Stimulated activated memory B cell treated with anti-CD40 and anti-IgM and Interleukin-4, amounts not matched to agents 10 μg/mL and 1 μg/mL and 100 μg/mL, for 72 hours (primary cell): ENCODE measurements at regions not wholly inside any gene's neighbourhood (a gene's known extent, or its start where the extent isn't known, plus 50 kb on each side); places are given as distances from the start of the nearest gene placed in this dataset.

Experiments used
- ATAC-seq: fragments of 150-1000 bp; cut with Tn5 transposase; 2 replicates; pipeline ENCODE4 v1.10.0; 2021
- H3K27ac Mint-ChIP-seq: one replicate; pipeline ENCODE4 v1.8.0; 2022; ENCODE audit warnings: mild to moderate bottlenecking, mixed read lengths
- H3K27me3 Mint-ChIP-seq: one replicate; pipeline ENCODE4 v1.8.0; 2022; ENCODE audit warnings: mixed read lengths
- H3K36me3 Mint-ChIP-seq: one replicate; pipeline ENCODE4 v1.8.0; 2022; ENCODE audit warnings: mixed read lengths
- H3K4me1 Mint-ChIP-seq: one replicate; pipeline ENCODE4 v1.8.0; 2022; ENCODE audit warnings: mixed read lengths
- H3K4me3 Mint-ChIP-seq: one replicate; pipeline ENCODE4 v1.8.0; 2022; ENCODE audit warnings: mild to moderate bottlenecking, moderate library complexity, mixed read lengths
- H3K9me3 Mint-ChIP-seq: one replicate; pipeline ENCODE4 v1.8.0; 2022; ENCODE audit warnings: mixed read lengths

DNA sequence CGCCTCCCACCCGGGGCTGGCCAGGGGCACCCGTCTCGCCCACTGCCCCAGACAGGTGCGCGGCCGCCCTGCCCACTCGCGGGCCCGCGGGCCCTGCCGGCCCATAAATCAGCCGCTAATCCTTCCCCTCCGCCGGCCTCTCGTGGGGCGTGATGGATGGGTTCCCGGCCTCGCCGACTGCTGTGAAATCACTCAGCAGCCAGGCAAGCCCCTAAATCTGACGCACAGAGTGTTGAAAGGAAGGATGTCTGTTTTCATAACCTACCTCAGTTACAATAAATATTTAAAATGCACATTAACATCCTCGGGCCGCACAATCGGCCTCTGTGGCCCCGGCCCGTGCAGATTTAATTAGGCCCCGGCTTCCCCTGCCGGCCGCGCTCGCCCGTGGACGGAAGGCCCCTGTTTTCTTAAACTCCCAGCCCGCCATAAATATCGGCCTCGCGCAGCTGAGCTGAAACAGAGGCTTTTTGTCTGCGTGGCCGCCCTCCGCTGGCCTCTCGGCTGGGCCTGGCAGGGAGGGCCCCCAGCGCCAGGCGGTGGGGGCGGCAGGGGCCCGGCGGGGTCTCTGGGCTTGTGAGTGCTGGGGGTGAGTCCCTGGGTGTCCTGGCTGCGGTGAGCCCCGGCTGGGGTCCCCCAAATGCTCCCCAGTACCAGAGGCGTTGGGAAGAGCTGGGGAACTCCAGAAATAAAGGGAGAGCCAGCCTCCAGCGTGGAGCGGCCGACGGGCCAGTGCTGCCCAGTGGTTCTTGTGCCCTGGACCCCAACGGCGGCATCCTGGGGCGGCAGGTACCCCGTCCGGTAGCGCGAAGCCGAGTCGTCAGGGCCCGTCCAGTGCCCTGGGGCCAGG is 90.7 kb downstream of the UNCX start:
- Mint-ChIP-seq H3K36me3 (no peaks in the 10 kb centered on the region), H3K4me3 (no peak overlapping the region), H3K27ac (no peak overlapping the region), H3K9me3 (peaks cover 3% of the 10 kb centered on the region), H3K4me1 (no peaks in the 10 kb centered on the region), H3K27me3 (peaks cover 38% of the 10 kb centered on the region)
- ATAC-seq, result no peak

DNA sequence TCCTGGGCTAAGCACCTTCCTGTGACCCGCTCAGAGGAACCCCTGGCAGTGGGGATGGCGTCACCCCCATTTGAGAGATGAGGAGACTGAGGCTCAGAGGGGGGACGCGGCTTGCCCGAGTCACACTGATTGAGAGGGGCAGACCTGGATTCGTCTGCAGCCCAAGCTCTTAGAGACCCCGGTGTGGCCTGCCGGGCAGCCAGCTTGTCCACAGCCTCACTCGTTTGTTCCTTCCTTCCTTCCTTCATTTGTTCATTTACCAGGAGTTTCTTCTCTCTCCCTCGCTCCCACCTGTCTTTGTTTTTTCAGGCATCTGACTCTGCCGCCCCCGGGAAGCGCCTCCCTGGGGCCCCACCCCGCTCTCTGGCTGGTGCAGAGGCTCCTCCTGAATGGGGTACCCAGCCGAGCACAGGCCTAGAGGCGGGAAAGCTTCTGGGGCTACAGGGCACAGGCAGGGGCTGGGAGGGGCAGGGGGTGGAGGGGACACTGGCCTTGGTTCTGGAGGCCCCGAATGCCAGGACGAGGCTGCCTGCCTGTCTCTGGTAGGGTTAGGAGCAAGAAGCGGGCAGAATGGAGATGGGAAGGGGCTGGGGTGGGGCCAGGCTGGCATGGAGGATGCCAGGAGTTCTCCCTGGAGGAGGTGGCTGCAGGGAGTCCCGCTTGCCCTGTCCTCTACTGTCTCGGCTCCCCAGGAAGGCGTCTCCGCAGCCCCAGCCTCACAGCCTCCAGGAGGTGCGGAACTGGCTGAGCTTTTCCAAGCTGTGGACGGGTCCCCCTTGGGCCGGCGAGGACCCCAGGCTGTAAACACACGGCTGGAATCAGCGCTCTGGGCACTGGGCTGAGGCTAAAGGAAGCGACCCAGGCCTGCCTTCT is 91.6 kb downstream of the UNCX start:
- H3K36me3 Mint-ChIP-seq, result no peaks in the 10 kb centered on the region
- no peaks in the 10 kb centered on the region for H3K4me1 Mint-ChIP-seq
- H3K27ac Mint-ChIP-seq, result no peak overlapping the region
- peaks cover 38% of the 10 kb centered on the region for H3K27me3 Mint-ChIP-seq
- H3K9me3 Mint-ChIP-seq, result no peaks in the 10 kb centered on the region
- H3K4me3 Mint-ChIP-seq, result no peak overlapping the region
- no peak for ATAC-seq

DNA sequence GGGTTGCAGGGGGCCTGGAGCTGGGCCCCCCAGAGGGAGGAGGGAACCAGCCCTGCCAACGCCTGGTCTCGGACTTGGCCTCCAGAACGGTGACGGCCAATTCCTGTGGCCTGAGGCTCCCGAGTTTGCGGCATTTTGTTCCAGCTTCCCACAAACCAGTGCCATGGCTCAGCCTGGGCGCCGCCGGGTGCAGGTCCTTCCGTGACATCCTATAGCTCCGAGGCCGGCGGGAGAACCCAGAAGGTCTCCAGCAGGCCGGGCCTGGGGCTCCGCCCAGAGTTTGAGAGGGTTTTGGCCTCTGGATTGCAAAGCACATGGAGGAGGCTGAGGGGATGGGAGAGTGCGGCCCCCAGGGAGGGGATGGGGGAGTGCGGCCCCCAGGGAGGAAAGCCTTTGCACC is 92.6 kb downstream of the UNCX start:
- no peak for ATAC-seq
- Mint-ChIP-seq H3K4me1 (no peaks in the 10 kb centered on the region), H3K27ac (no peak overlapping the region), H3K36me3 (no peaks in the 10 kb centered on the region), H3K27me3 (peaks cover 38% of the 10 kb centered on the region), H3K9me3 (no peaks in the 10 kb centered on the region), H3K4me3 (no peak overlapping the region)

DNA sequence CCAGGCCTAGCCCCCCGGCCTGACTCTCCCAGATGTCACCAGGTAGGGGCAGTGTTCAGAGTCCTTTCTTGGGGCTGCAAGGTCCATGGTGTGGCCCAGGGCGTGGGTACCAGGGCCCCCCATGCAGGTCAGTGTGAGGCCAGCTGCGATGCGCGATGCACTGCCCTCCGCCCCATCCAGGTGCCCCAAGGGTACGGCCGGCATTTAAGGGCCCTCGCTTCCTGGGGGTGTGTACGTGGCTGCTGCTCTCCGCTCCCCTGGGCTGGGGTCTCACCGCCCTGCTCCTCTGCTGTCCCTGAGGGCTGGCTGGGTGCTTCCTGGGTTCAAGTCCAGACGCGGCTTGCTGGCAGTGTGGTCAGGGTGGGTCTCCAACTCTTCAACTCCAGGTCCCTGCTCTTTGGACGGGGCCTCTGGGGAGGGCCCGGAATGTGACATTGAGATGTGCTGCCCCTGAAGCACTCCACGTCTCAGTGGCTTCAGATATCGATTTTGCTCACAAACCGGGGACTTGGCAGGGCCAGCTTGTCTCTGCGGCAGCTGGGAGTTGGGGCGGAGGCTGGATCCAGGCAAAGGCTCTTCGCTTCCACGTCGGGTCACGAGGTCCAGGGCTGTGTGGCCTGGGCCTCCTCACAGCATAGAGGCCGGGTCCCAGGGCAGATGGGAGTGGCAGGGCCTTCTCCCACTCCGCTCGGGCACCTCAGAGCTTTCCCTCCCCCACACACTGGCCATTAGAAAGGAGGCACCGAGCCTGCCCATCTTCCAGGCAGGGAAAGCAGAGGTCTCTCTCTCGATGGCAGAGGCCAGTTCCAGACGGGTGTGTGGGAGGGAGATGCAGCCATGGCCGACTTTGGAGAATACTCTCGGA is 93.2 kb downstream of the UNCX start:
- no peaks in the 10 kb centered on the region for H3K4me1 Mint-ChIP-seq
- peaks cover 38% of the 10 kb centered on the region for H3K27me3 Mint-ChIP-seq
- H3K36me3 Mint-ChIP-seq, result no peaks in the 10 kb centered on the region
- no peak for ATAC-seq
- H3K9me3 Mint-ChIP-seq, result no peaks in the 10 kb centered on the region
- H3K4me3 Mint-ChIP-seq, result no peak overlapping the region
- H3K27ac Mint-ChIP-seq, result no peak overlapping the region

DNA sequence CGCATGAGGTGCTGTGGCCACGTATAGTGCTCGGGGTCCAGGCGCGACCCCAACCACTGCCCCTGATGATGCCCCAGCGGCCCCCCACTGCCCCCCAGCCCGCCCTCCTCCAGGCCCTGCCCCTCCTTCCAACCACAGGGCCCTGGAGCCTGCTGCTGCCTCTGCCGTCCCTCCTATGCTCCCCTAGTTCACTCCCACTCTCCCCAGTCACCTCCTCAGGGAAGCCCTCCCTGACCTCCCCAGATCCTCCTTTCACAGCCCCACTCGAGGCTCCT is 93.8 kb downstream of the UNCX start:
- no peak overlapping the region for H3K27ac Mint-ChIP-seq
- H3K36me3 Mint-ChIP-seq, result no peaks in the 10 kb centered on the region
- no peak for ATAC-seq
- H3K27me3 Mint-ChIP-seq, result peaks cover 39% of the 10 kb centered on the region
- H3K4me1 Mint-ChIP-seq, result no peaks in the 10 kb centered on the region
- H3K4me3 Mint-ChIP-seq, result no peak overlapping the region
- H3K9me3 Mint-ChIP-seq, result no peaks in the 10 kb centered on the region

DNA sequence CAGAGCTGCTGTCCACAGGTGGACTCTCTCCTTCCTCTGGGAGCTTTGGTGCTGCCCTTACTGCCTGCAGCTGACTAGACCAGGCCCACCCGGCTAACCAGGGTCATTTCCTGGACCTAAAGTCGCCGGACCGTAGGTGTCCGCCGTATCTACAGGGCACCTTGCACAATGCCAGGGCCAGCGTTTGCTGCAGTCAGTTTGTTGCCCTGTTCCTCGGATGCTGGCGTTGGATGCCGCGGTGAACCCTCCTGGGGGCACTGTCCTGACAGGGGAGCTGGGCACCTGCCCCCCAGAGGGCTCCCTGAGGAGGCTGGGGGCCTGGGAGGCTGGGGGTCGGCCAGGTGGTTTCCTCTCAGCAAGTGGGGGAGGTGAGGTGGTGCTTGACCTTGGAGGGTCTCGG is 96.6 kb downstream of the UNCX start:
- no peak for ATAC-seq
- no peaks in the 10 kb centered on the region for H3K9me3 Mint-ChIP-seq
- no peaks in the 10 kb centered on the region for H3K4me1 Mint-ChIP-seq
- no peaks in the 10 kb centered on the region for H3K36me3 Mint-ChIP-seq
- H3K27ac Mint-ChIP-seq, result no peak overlapping the region
- H3K4me3 Mint-ChIP-seq, result no peak overlapping the region
- peaks cover 47% of the 10 kb centered on the region for H3K27me3 Mint-ChIP-seq

DNA sequence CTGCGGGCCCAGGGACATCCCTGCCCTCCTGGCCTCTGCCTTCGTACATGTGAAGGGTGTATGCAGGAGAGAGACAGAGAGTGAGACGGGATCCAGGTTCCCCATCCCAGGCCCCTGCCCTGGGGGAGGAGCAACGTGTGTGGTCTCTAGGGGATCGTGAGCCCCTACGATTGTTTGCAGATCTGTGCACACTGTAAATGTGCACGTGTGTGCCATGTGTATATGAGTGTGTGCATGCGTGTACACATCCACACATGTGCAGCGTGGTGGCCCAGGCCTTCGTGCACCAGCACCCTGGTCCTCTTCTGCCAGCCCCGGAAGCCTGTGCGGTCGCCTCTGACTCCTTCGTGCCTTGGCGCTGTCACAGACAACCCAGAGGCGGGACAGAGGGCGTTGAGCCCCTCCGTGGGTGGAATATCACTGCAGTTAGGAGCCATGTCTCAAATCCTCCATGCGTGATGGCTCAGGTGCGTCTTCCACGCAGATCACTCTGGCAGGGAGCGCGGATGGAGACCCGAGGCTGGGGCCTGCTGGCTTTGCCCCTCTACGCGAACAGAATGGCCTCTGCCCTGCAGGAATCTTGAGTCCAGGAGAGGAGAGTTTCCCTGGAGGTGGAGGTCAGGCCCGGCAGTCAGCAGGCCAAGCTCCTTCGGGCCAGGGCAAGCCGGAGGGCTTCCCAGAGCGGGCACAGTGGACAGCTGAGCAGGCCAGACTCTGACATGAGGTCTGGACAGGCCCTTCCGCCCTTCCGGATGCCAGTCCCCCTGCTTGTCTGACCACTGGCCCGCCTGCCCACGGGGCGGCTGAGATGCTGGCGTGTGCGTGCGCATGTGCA is 97.5 kb downstream of the UNCX start:
- ATAC-seq, result no peak
- Mint-ChIP-seq H3K9me3 (peaks cover 2% of the 10 kb centered on the region), H3K36me3 (no peaks in the 10 kb centered on the region), H3K4me1 (no peaks in the 10 kb centered on the region), H3K27me3 (peaks cover 37% of the 10 kb centered on the region), H3K4me3 (no peak overlapping the region), H3K27ac (no peak overlapping the region)

DNA sequence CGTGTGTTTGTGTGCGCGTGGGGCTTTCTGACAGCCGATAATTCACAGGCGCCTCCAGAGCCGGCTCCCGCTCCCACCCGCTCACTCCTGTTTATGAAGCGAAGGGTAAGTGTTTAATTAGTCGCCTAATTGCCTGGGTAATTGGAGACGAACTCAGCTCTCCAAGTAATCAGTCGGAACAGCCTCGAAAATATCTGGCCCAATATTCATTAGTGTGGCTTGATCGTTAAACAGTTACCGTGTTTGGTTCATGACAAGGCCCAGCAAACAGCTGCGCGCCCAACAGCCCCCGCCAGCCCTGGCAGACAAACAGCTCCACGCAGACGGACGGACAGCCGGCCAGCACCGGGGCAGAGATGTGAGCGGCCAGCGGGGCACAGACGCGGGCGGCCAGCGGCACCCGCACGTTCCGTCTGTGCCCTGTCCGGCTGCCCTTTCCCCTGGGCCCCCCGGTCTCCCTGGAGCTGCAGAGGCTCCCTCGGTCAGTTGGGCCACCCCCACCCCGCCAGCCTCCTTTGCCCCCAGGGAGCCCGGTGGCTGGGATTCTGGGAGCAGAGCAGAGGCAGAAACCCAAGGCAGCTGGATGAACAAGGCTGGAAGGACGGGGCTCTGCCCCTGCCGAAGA is 98.2 kb downstream of the UNCX start:
- ATAC-seq, result no peak
- no peaks in the 10 kb centered on the region for H3K36me3 Mint-ChIP-seq
- H3K4me1 Mint-ChIP-seq, result no peaks in the 10 kb centered on the region
- peaks cover 35% of the 10 kb centered on the region for H3K27me3 Mint-ChIP-seq
- H3K4me3 Mint-ChIP-seq, result no peak overlapping the region
- H3K27ac Mint-ChIP-seq, result no peak overlapping the region
- H3K9me3 Mint-ChIP-seq, result peaks cover 2% of the 10 kb centered on the region

DNA sequence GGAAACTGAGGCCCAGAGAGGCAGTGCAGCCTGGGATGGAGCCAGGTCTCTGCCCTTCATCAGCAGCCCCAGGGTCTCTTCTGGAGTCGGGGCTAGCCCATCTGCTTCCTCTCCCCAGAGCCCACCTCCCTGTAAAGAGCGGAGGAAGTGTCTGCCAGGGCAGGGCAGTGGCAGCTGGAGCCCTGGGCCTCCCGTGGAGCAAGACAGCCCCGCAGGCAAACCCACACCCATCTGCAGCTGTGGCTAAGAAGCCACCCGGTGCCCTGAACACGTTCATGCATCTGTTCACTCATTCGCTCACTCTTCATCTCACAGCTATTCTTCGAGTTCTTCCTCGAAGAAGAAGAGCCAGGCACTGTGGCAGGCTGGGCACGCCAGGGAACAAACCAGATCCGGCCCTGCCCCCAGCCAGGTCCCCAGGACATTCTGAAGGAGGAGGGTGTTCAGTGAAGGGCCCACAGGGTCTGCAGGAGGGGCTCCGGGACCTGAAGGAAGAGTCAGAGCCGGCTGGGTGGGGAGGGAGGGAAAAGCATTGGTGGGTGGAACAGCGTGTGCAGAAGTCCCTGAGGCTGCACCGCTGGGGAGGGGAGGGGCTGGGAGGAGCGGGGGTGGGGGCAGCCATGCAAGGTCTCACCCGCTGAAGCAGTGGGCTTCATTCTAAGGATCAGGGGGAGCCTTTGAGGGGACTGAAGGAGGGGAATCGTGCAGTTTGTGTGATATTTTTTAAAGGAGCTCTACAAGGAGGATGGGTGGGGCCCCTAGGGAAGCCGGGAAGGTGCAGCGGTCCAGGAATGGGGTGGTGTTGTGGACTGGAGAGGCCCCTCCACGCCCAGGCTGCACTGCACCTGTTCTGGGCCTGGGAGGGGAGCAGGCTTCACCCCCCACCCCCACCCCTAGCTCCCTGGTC is 99.1 kb downstream of the UNCX start:
- H3K9me3 Mint-ChIP-seq, result peaks cover 2% of the 10 kb centered on the region
- no peak overlapping the region for H3K4me3 Mint-ChIP-seq
- no peak overlapping the region for H3K27ac Mint-ChIP-seq
- peaks cover 27% of the 10 kb centered on the region for H3K27me3 Mint-ChIP-seq
- H3K36me3 Mint-ChIP-seq, result no peaks in the 10 kb centered on the region
- no peaks in the 10 kb centered on the region for H3K4me1 Mint-ChIP-seq
- no peak for ATAC-seq

DNA sequence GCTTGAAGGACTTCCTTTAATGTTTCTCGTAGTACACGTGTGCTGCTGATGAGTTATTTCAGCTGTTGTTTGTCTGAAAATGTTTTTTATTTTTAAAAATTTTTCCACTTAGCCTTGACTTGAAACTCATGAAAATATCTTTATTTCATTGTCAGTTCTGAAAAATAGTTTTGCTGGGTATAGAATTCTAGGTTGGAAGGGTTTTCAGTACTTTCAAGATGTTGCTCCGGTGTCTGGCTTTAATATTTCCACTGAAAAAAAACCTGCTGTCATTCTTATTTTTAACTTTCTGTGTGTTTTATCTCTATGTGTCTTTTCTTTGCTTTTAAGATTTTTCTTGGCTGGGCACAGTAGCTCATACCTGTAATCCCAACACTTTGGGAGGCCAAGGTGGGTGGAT is 103.8 kb downstream of the UNCX start:
- Mint-ChIP-seq H3K4me1 (no peaks in the 10 kb centered on the region), H3K27me3 (peaks cover 57% of the 10 kb centered on the region), H3K36me3 (no peaks in the 10 kb centered on the region), H3K4me3 (no peak overlapping the region), H3K9me3 (peaks cover 19% of the 10 kb centered on the region), H3K27ac (no peak overlapping the region)
- ATAC-seq, result no peak

DNA sequence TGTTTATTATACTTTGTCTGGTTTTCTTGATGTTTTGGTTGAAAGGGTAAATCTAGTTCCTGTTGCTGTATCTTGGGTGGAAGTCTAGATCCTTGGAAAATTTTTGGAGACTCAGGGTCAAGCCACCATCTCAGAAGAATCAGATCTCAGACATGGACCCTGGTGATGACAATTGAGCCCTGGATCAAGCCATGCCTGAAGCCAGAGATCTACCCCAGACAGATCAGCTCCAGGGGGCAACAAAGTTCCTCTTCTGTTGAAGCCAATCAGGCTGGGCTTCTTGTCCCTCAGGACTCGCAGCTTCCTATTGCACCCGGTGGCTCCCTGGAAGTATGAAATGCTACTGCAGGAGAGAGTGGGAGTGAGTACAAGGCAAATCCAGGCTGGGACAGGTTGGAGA is 106.9 kb downstream of the UNCX start:
- H3K4me3 Mint-ChIP-seq, result no peak overlapping the region
- no peak overlapping the region for H3K27ac Mint-ChIP-seq
- H3K4me1 Mint-ChIP-seq, result no peaks in the 10 kb centered on the region
- H3K36me3 Mint-ChIP-seq, result no peaks in the 10 kb centered on the region
- ATAC-seq, result no peak
- H3K9me3 Mint-ChIP-seq, result peaks cover 23% of the 10 kb centered on the region
- H3K27me3 Mint-ChIP-seq, result peaks cover 48% of the 10 kb centered on the region

DNA sequence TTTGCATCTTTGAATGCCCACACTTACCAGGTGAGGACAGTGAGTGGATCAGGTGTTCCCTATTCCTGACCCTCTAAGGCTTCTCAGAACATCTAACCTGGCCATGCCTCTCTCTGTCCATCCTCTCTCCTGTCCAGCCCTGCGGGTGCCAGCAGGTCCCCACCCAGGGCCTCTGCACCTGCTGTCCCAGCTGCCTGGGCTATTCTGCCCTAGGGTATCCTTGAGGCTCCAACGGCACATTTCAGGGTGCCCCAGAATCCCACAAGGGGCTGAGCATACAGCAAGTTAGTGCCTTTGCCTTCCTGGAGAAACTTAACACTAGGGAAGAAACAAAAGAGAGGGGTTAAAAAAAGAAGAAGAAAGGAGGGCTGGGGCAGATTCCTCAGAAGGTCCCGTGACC is 107.4 kb downstream of the UNCX start:
- Mint-ChIP-seq H3K4me3 (no peak overlapping the region), H3K27ac (no peak overlapping the region), H3K4me1 (no peaks in the 10 kb centered on the region), H3K27me3 (peaks cover 53% of the 10 kb centered on the region), H3K9me3 (peaks cover 22% of the 10 kb centered on the region), H3K36me3 (no peaks in the 10 kb centered on the region)
- no peak for ATAC-seq

DNA sequence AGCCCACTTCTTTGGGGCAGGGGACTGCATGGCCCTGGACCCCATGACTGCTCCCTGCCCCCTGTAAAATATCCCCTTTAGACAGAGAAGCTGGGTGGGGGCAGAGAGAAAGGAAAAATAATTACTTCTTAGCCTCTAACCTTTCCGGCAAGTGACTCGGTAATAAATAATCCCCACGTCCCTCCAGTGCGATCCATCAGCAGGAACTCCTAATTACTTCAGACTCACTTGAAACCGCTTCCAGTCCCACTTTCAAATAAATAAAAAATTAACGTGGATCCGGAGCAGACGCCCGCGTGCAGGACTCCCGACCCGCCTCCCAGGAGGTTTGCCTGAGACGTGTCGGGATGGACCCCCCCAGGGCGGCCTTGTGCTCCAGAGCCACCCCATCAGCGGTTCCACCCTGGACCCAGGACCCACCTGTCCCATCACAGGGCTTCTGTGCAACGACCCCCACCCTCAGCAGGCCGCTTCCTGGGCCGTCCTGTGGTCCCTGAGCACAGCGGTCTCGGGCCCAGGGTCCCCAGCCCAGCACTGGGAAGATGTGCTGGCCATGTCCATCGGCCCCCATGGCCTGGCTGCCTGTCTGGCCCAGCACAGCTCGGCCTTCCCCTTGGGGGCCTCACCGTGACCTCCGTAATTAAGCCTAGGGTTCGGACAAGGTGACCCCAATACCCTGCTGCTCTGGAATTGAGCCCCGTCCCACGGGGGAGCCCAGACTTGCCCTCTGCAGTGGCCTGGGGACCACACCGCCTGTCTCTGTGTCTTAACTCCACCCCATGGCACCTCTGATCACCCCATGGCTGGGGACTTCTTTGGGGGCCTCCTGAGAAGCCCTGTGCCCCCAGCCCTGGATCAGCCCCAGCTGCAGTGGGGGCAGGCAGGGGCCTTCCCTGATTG is 108.0 kb downstream of the UNCX start:
- Mint-ChIP-seq H3K4me3 (no peak overlapping the region), H3K9me3 (peaks cover 21% of the 10 kb centered on the region), H3K4me1 (no peaks in the 10 kb centered on the region), H3K36me3 (no peaks in the 10 kb centered on the region), H3K27me3 (peaks cover 59% of the 10 kb centered on the region), H3K27ac (no peak overlapping the region)
- ATAC-seq, result no peak
